BJ (cell line): ENCODE measurements at regions not wholly inside any gene's neighbourhood (a gene's known extent, or its start where the extent isn't known, plus 50 kb on each side); places are given as distances from the start of the nearest gene placed in this dataset.

Experiments
- CTCF ChIA-PET: fragments of 350-600 bp; formaldehyde crosslinking; extraction: SDS; loops from one replicate; lab custom pipeline; 2021; ENCODE audit warnings: antibody characterized with exemption, inconsistent platforms; lab: Yijun Ruan, JAX
- POLR2A ChIA-PET: fragments of 300-600 bp; sonication (Branson Sonifier 250); formaldehyde crosslinking; extraction: SDS; loops from one replicate; lab custom pipeline; 2021; ENCODE audit warnings: antibody characterized with exemption; lab: Charles Lee
- DNase-seq: peaks from one replicate; pipeline ENCODE4 v3.0.0-alpha.2; 2011; ENCODE audit warnings: low read depth
- H3K27me3 ChIP-seq: 2 replicates; pipeline ENCODE4 v1.6.0; 2011; ENCODE audit warnings: low read length; ENCODE audit not compliant: control insufficient read depth, insufficient read depth
- H3K36me3 ChIP-seq: 2 replicates; pipeline ENCODE4 v1.5.1; 2011; ENCODE audit warnings: low read length; ENCODE audit not compliant: control insufficient read depth, insufficient read depth
- H3K4me3 ChIP-seq: 2 replicates; pipeline ENCODE4 v1.5.1; 2011; ENCODE audit warnings: low read depth, mild to moderate bottlenecking, control low read depth, low read length
- CTCF ChIP-seq: IDR thresholded peaks from 2 replicates; pipeline ENCODE4 v1.5.1; 2011; ENCODE audit warnings: low read depth, mild to moderate bottlenecking, control low read depth, inconsistent platforms, low read length, moderate library complexity; ENCODE audit not compliant: insufficient read depth

GRCh38 chr7:110371709-110372108 is 719.2 kb upstream of the LRRN3 start:
- Histone ChIP-seq H3K36me3 (no peaks in the 10 kb centered on the region), H3K27me3 (no peaks in the 10 kb centered on the region), H3K4me3 (no peak overlapping the region)
- POLR2A ChIA-PET: no interaction called here
- no peak for DNase-seq
- CTCF ChIA-PET: no interaction called here
- TF ChIP-seq CTCF: no peak

GRCh38 chr7:110372685-110373084 is 718.2 kb upstream of the LRRN3 start:
- ChIA-PET CTCF (no interaction called here), POLR2A (no interaction called here)
- Histone ChIP-seq H3K36me3 (no peaks in the 10 kb centered on the region), H3K4me3 (no peak overlapping the region), H3K27me3 (no peaks in the 10 kb centered on the region)
- no peak for DNase-seq
- TF ChIP-seq CTCF: no peak

GRCh38 chr7:110373416-110373815 is 717.5 kb upstream of the LRRN3 start:
- POLR2A ChIA-PET: no interaction called here
- CTCF ChIA-PET: no interaction called here
- TF ChIP-seq CTCF: no peak
- Histone ChIP-seq H3K36me3 (no peaks in the 10 kb centered on the region), H3K4me3 (no peak overlapping the region), H3K27me3 (no peaks in the 10 kb centered on the region)
- DNase-seq: no peak

GRCh38 chr7:110373859-110374258 is 717.1 kb upstream of the LRRN3 start:
- H3K36me3 ChIP-seq: no peaks in the 10 kb centered on the region
- ChIA-PET POLR2A (no interaction called here), CTCF (no interaction called here)
- no peak for TF ChIP-seq CTCF
- no peak for DNase-seq
- H3K27me3 ChIP-seq: no peaks in the 10 kb centered on the region
- H3K4me3 ChIP-seq: no peak overlapping the region

- POLR2A ChIA-PET: no interaction called here
- CTCF ChIA-PET: interaction anchor here (1.0 to 1.5 kb wide), 2 partner anchors 12 to 19 kb away, joined by 3 to 4 read pairs; no protein-coding TSS in a partner anchor
- Histone ChIP-seq H3K4me3 (no peak overlapping the region), H3K36me3 (no peaks in the 10 kb centered on the region), H3K27me3 (no peaks in the 10 kb centered on the region)
- TF ChIP-seq CTCF: no peak
- no peak for DNase-seq
These were observed 715.9 kb upstream of the LRRN3 start for GRCh38 chr7:110375068-110375467.
